Erythroblast (primary cell): ENCODE measurements at regions not wholly inside any gene's neighbourhood (a gene's known extent, or its start where the extent isn't known, plus 50 kb on each side); places are given as distances from the start of the nearest gene placed in this dataset.

Experiments
- GATA1 ChIP-seq: IDR thresholded peaks from 2 replicates; pipeline ENCODE4 v1.6.1; 2011; ENCODE audit warnings: low read depth, mild to moderate bottlenecking, control low read depth, low read length, moderate library complexity
- POLR2A ChIP-seq: IDR thresholded peaks from 2 replicates; pipeline ENCODE4 v1.6.1; 2011; ENCODE audit warnings: mild to moderate bottlenecking, low read length

DNA sequence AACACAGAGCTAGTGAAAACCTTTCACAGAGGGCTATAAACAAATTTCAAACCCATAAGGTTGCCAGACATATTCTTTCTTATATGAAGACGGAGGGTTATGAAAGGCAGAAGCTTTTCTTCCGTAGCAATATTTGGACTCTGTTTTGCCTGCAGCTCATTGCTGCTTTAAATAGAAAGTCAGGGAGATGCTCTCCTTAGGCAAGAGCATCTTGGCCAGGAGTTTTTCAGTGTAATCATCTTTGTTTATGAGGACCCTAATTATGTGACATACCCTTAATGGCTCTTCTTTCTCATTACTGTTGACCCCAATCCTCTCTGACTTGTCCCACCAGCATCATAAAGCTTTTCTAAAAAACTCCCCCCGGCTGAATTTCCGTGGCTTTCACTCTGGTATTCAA, 433.4 kb upstream of the NRXN1 start:
- no peak for TF ChIP-seq POLR2A
- TF ChIP-seq GATA1: no peak
